ENCODE measurements at regions not wholly inside any gene's neighbourhood (a gene's known extent, or its start where the extent isn't known, plus 50 kb on each side); places are given as distances from the start of the nearest gene placed in this dataset.

- TF ChIP-seq CTCF (IDR thresholded peaks at IDR 0.05) = no peak
- TF ChIP-seq POLR2AphosphoS5 (IDR thresholded peaks at IDR 0.05) = no peak
These were observed 193.8 kb upstream of the DPP6 start for GRCh38 chr7:153858355-153858754.
